ENCODE measurements at regions not wholly inside any gene's neighbourhood (a gene's known extent, or its start where the extent isn't known, plus 50 kb on each side); places are given as distances from the start of the nearest gene placed in this dataset.

GRCh38 chr12:4852308-4852707 lies 57.4 kb upstream of the KCNA1 start:
- H3K9me3 Mint-ChIP-seq (ENCODE audit: unreplicated experiment): no peaks in the 10 kb centered on the region
- DNase-seq (ENCODE audit: extremely low spot score, unreplicated experiment): no peak
- no peak overlapping the region for H3K4me3 Mint-ChIP-seq (ENCODE audit: unreplicated experiment)
- H3K27ac Mint-ChIP-seq (ENCODE audit: unreplicated experiment): no peak overlapping the region
- H3K27me3 Mint-ChIP-seq (ENCODE audit: unreplicated experiment): peaks cover 13% of the 10 kb centered on the region
- H3K4me1 Mint-ChIP-seq (ENCODE audit: unreplicated experiment): no peaks in the 10 kb centered on the region
- no peak for TF ChIP-seq CTCF (IDR thresholded peaks at IDR 0.05)
- H3K36me3 Mint-ChIP-seq (ENCODE audit: unreplicated experiment): no peaks in the 10 kb centered on the region

GRCh38 chr12:4852911-4853310 lies 56.8 kb upstream of the KCNA1 start:
- no peak for DNase-seq (ENCODE audit: extremely low spot score, unreplicated experiment)
- Mint-ChIP-seq H3K9me3 (ENCODE audit: unreplicated experiment) (no peaks in the 10 kb centered on the region), H3K4me1 (ENCODE audit: unreplicated experiment) (peaks cover 4% of the 10 kb centered on the region), H3K27ac (ENCODE audit: unreplicated experiment) (no peak overlapping the region), H3K4me3 (ENCODE audit: unreplicated experiment) (no peak overlapping the region), H3K27me3 (ENCODE audit: unreplicated experiment) (peaks cover 15% of the 10 kb centered on the region), H3K36me3 (ENCODE audit: unreplicated experiment) (no peaks in the 10 kb centered on the region)
- no peak for TF ChIP-seq CTCF (IDR thresholded peaks at IDR 0.05)

- Mint-ChIP-seq H3K4me1 (ENCODE audit: unreplicated experiment) (peaks cover 12% of the 10 kb centered on the region), H3K36me3 (ENCODE audit: unreplicated experiment) (no peaks in the 10 kb centered on the region), H3K9me3 (ENCODE audit: unreplicated experiment) (no peaks in the 10 kb centered on the region), H3K27me3 (ENCODE audit: unreplicated experiment) (peaks cover 35% of the 10 kb centered on the region), H3K4me3 (ENCODE audit: unreplicated experiment) (no peak overlapping the region), H3K27ac (ENCODE audit: unreplicated experiment) (no peak overlapping the region)
- no peak for DNase-seq (ENCODE audit: extremely low spot score, unreplicated experiment)
- peak; percentile 81 for TF ChIP-seq CTCF (IDR thresholded peaks at IDR 0.05)
Measured at GRCh38 chr12:4855121-4855924, 54.4 kb upstream of the KCNA1 start.

- H3K27ac Mint-ChIP-seq (ENCODE audit: unreplicated experiment): no peak overlapping the region
- no peaks in the 10 kb centered on the region for H3K9me3 Mint-ChIP-seq (ENCODE audit: unreplicated experiment)
- H3K4me1 Mint-ChIP-seq (ENCODE audit: unreplicated experiment): peaks cover 12% of the 10 kb centered on the region
- no peaks in the 10 kb centered on the region for H3K36me3 Mint-ChIP-seq (ENCODE audit: unreplicated experiment)
- peaks cover 38% of the 10 kb centered on the region for H3K27me3 Mint-ChIP-seq (ENCODE audit: unreplicated experiment)
- no peak for DNase-seq (ENCODE audit: extremely low spot score, unreplicated experiment)
- TF ChIP-seq CTCF (IDR thresholded peaks at IDR 0.05): no peak
- H3K4me3 Mint-ChIP-seq (ENCODE audit: unreplicated experiment): no peak overlapping the region
Measured at GRCh38 chr12:4856596-4856995, 53.1 kb upstream of the KCNA1 start.

- peaks cover 38% of the 10 kb centered on the region for H3K27me3 Mint-ChIP-seq (ENCODE audit: unreplicated experiment)
Measured at GRCh38 chr12:4857472-4858291, 52.0 kb upstream of the KCNA1 start.

More at GRCh38 chr12:4857472-4858291, 52.0 kb upstream of the KCNA1 start:
- Mint-ChIP-seq H3K4me1 (ENCODE audit: unreplicated experiment) (peaks cover 12% of the 10 kb centered on the region), H3K9me3 (ENCODE audit: unreplicated experiment) (no peaks in the 10 kb centered on the region), H3K27ac (ENCODE audit: unreplicated experiment) (peak overlapping the region; percentile 42), H3K36me3 (ENCODE audit: unreplicated experiment) (no peaks in the 10 kb centered on the region), H3K4me3 (ENCODE audit: unreplicated experiment) (peak overlapping the region; percentile 26)
- peak; percentile 75 for DNase-seq (ENCODE audit: extremely low spot score, unreplicated experiment)
- peak; percentile 91 for TF ChIP-seq CTCF (IDR thresholded peaks at IDR 0.05)

Data from osteocyte (in vitro differentiated cells).